ENCODE measurements at regions not wholly inside any gene's neighbourhood (a gene's known extent, or its start where the extent isn't known, plus 50 kb on each side); places are given as distances from the start of the nearest gene placed in this dataset.
"Not testable (repeated sequence)": the region's sequence is repeated elsewhere in the genome, so short reads cannot be mapped to it uniquely, and the experiment has no call there.

GRCh38 chr4:71111133-71111532 is 117.7 kb downstream of the DCK start:
- not testable (repeated sequence) for TF ChIP-seq CTCF, POLR2A (IDR thresholded peaks at IDR 0.05)
